Loucy (cell line): ENCODE measurements at regions not wholly inside any gene's neighbourhood (a gene's known extent, or its start where the extent isn't known, plus 50 kb on each side); places are given as distances from the start of the nearest gene placed in this dataset.

Source experiments
- H2AFZ ChIP-seq: fragments of 200-600 bp; sonication (generic); 2 replicates; pipeline ENCODE4 v1.6.0; 2016; ENCODE audit warnings: antibody characterized with exemption, mild to moderate bottlenecking, low read length, moderate library complexity
- H3F3A ChIP-seq: fragments of 200-600 bp; 2 replicates; pipeline ENCODE4 v1.6.0; 2016; ENCODE audit warnings: antibody characterized with exemption, low read depth, mild to moderate bottlenecking
- H3K27me3 ChIP-seq: fragments of 200-600 bp; sonication (generic); 2 replicates; pipeline ENCODE4 v1.6.1; 2014; ENCODE audit warnings: low read length, mild to moderate bottlenecking; ENCODE audit not compliant: insufficient read depth, poor library complexity, severe bottlenecking
- H3K36me3 ChIP-seq: fragments of 200-600 bp; sonication (generic); 2 replicates; pipeline ENCODE4 v1.6.1; 2016; ENCODE audit warnings: low read length; ENCODE audit not compliant: insufficient read depth
- H3K4me1 ChIP-seq: fragments of 200-600 bp; sonication (generic); 2 replicates; pipeline ENCODE4 v1.5.1; 2014; ENCODE audit warnings: low read length, mild to moderate bottlenecking; ENCODE audit not compliant: insufficient read depth, poor library complexity, severe bottlenecking
- H3K4me2 ChIP-seq: fragments of 200-600 bp; sonication (generic); 2 replicates; pipeline ENCODE4 v1.6.0; 2014; ENCODE audit warnings: antibody characterized with exemption, low read length, low read depth, mild to moderate bottlenecking; ENCODE audit not compliant: poor library complexity, severe bottlenecking
- H3K4me3 ChIP-seq: fragments of 200-600 bp; sonication (generic); 2 replicates; pipeline ENCODE4 v1.5.1; 2014; ENCODE audit warnings: low read length, mild to moderate bottlenecking, mixed read lengths; ENCODE audit not compliant: poor library complexity, severe bottlenecking
- H3K79me2 ChIP-seq: fragments of 200-600 bp; sonication (generic); 2 replicates; pipeline ENCODE4 v1.6.1; 2014; ENCODE audit warnings: low read length; ENCODE audit not compliant: insufficient read depth
- H3K9ac ChIP-seq: fragments of 200-600 bp; sonication (generic); 2 replicates; pipeline ENCODE4 v1.6.0; 2014; ENCODE audit warnings: mild to moderate bottlenecking, low read depth, low read length, moderate library complexity; ENCODE audit not compliant: poor library complexity, severe bottlenecking
- H3K9me2 ChIP-seq: fragments of 200-600 bp; sonication (generic); replicated peaks from 2 replicates; pipeline ENCODE4 v1.6.1; 2016; ENCODE audit warnings: low read depth, low read length, mixed read lengths
- H3K9me3 ChIP-seq: fragments of 200-600 bp; sonication (generic); 2 replicates; pipeline ENCODE4 v1.6.1; 2014; ENCODE audit warnings: mild to moderate bottlenecking, antibody characterized with exemption, low read length, low read depth; ENCODE audit not compliant: insufficient read depth
- H4K20me1 ChIP-seq: fragments of 200-600 bp; sonication (generic); 2 replicates; pipeline ENCODE4 v1.6.0; 2014; ENCODE audit warnings: antibody characterized with exemption, low read length, mild to moderate bottlenecking; ENCODE audit not compliant: insufficient read depth, poor library complexity, severe bottlenecking
- CTCF ChIP-seq: fragments of 200-600 bp; sonication (generic); conservative IDR thresholded peaks from 2 replicates; pipeline ENCODE4 v1.5.1; 2014; ENCODE audit warnings: mild to moderate bottlenecking, antibody characterized with exemption, low read length
- EZH2phosphoT487 ChIP-seq: fragments of 200-600 bp; IDR thresholded peaks from 2 replicates; pipeline ENCODE4 v1.6.1; 2018; ENCODE audit warnings: antibody characterized with exemption, mild to moderate bottlenecking, moderate library complexity, borderline replicate concordance

- H3K79me2 ChIP-seq, result no peaks in the 10 kb centered on the region
- no peak overlapping the region for H2AFZ ChIP-seq
- no peak overlapping the region for H3K9ac ChIP-seq
- no peaks in the 10 kb centered on the region for H3K4me1 ChIP-seq
- TF ChIP-seq EZH2phosphoT487 (no peak), CTCF (no peak)
- no peaks in the 10 kb centered on the region for H3K9me2 ChIP-seq
- H4K20me1 ChIP-seq, result no peaks in the 10 kb centered on the region
- no peaks in the 10 kb centered on the region for H3K27me3 ChIP-seq
- no peaks in the 10 kb centered on the region for H3K9me3 ChIP-seq
- H3K4me2 ChIP-seq, result no peak overlapping the region
- no peaks in the 10 kb centered on the region for H3F3A ChIP-seq
- no peak overlapping the region for H3K4me3 ChIP-seq
- H3K36me3 ChIP-seq, result no peaks in the 10 kb centered on the region
These were observed 132.3 kb downstream of the DKK1 start for GRCh38 chr10:52446391-52446790.

- no peaks in the 10 kb centered on the region for H3K9me3 ChIP-seq
- H3K4me2 ChIP-seq, result no peak overlapping the region
- no peaks in the 10 kb centered on the region for H3K4me1 ChIP-seq
- H3F3A ChIP-seq, result no peaks in the 10 kb centered on the region
- no peaks in the 10 kb centered on the region for H3K79me2 ChIP-seq
- no peaks in the 10 kb centered on the region for H4K20me1 ChIP-seq
- H2AFZ ChIP-seq, result no peak overlapping the region
- no peaks in the 10 kb centered on the region for H3K36me3 ChIP-seq
- H3K9me2 ChIP-seq, result no peaks in the 10 kb centered on the region
- no peak for TF ChIP-seq EZH2phosphoT487
- no peak for TF ChIP-seq CTCF
- no peak overlapping the region for H3K4me3 ChIP-seq
- no peaks in the 10 kb centered on the region for H3K27me3 ChIP-seq
- no peak overlapping the region for H3K9ac ChIP-seq
These were observed 133.9 kb downstream of the DKK1 start for GRCh38 chr10:52447931-52448353.

DNA sequence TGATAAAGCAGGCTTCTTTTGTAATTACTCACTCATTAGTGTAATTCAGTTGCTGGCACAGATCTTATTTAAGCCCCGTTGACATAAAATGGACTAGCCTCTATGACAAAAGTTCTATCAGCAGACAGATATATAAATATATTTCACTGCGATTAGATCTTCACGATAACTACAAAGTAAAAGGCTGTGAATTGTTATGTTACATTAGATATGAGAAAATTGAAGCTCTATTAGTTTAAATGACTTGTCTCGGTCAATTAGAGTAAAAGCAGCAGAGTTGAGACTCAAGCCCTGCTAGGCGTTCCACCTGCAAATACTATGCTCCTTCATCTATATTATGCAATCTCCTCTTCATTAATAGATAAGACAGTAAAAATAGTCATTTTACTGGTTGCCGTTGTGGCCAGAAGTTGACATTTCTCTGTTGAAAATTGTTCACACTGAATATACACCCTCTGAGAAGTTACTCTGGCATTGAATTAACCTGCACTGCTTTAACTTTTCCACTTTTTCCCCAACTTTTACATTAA lies 136.7 kb downstream of the DKK1 start:
- Histone ChIP-seq H3K36me3 (no peaks in the 10 kb centered on the region), H3K79me2 (no peaks in the 10 kb centered on the region), H3K4me1 (no peaks in the 10 kb centered on the region), H3K9ac (no peak overlapping the region), H3K9me2 (no peaks in the 10 kb centered on the region), H3F3A (no peaks in the 10 kb centered on the region), H2AFZ (no peak overlapping the region), H3K9me3 (no peaks in the 10 kb centered on the region), H4K20me1 (no peaks in the 10 kb centered on the region), H3K27me3 (no peaks in the 10 kb centered on the region), H3K4me2 (no peak overlapping the region), H3K4me3 (no peak overlapping the region)
- TF ChIP-seq CTCF (no peak), EZH2phosphoT487 (no peak)
